ENCODE measurements at regions not wholly inside any gene's neighbourhood (a gene's known extent, or its start where the extent isn't known, plus 50 kb on each side); places are given as distances from the start of the nearest gene placed in this dataset.

DNA sequence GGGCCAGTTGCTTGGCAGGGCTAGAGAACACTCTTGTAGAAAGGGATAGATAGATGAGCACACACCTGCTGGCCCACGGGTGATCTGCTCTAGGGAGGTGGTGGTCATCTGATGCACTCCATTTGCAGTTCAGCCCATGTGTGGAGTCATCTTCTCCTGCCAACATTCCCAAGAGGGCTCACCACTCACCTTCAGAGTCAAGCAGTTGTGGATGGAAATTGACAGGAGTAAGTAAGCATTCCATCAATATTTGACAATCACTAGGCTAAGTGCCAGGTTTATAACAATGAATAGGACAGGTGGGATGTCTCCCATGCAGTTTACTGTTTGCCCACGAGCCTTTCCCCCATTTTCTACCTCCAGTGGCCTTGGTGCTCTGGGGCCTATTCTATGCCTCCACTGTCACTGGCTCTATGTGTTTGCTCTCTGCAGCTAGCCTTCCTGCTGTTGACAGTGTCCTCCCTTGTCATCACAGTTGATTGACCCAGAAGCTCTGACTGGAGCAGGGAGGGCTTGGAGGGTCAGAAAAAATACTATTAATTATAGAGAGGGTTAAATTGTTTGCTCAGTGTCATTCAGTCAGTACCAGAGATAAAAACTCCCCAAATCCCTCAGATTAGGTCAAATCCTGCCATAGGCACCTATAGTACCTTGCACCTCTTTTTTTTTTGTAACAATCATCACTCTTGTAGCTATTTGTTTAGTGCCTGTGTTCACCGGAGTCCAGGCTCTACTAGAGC, 134.6 kb upstream of the PZP start (continued):
- TF ChIP-seq ETV6 (CRISPR knock-in tag; conservative IDR thresholded peaks at IDR 0.05) (no peak), JUNB (CRISPR knock-in tag; IDR thresholded peaks at IDR 0.05; ENCODE audit: borderline replicate concordance) (no peak), ZFAT (CRISPR knock-in tag; conservative IDR thresholded peaks at IDR 0.05) (no peak), GPN1 (CRISPR knock-in tag; IDR thresholded peaks at IDR 0.05; ENCODE audit: borderline replicate concordance) (no peak), THAP11 (CRISPR knock-in tag; IDR thresholded peaks at IDR 0.05) (0 out of 2 replicates have a peak, but pooled peaks have one; percentile 17), ZNF792 (CRISPR knock-in tag; IDR thresholded peaks at IDR 0.05) (0 out of 2 replicates have a peak, but pooled peaks have one; percentile 33), GATA4 (IDR thresholded peaks at IDR 0.05; ENCODE audit: borderline replicate concordance, low read depth) (peak; percentile 49; the same call in 1 of the 2 replicates), ZNF484 (CRISPR knock-in tag; IDR thresholded peaks at IDR 0.05; ENCODE audit: borderline replicate concordance, low read depth) (no peak), RXRA (CRISPR knock-in tag; IDR thresholded peaks at IDR 0.05) (peak; percentile 70; the same call in 1 of the 2 replicates), ZFP41 (CRISPR knock-in tag; IDR thresholded peaks at IDR 0.05; ENCODE audit: borderline replicate concordance) (no peak), KMT2B (CRISPR knock-in tag; IDR thresholded peaks at IDR 0.05) (no peak)
- TF ChIP-seq, protein P1, sequence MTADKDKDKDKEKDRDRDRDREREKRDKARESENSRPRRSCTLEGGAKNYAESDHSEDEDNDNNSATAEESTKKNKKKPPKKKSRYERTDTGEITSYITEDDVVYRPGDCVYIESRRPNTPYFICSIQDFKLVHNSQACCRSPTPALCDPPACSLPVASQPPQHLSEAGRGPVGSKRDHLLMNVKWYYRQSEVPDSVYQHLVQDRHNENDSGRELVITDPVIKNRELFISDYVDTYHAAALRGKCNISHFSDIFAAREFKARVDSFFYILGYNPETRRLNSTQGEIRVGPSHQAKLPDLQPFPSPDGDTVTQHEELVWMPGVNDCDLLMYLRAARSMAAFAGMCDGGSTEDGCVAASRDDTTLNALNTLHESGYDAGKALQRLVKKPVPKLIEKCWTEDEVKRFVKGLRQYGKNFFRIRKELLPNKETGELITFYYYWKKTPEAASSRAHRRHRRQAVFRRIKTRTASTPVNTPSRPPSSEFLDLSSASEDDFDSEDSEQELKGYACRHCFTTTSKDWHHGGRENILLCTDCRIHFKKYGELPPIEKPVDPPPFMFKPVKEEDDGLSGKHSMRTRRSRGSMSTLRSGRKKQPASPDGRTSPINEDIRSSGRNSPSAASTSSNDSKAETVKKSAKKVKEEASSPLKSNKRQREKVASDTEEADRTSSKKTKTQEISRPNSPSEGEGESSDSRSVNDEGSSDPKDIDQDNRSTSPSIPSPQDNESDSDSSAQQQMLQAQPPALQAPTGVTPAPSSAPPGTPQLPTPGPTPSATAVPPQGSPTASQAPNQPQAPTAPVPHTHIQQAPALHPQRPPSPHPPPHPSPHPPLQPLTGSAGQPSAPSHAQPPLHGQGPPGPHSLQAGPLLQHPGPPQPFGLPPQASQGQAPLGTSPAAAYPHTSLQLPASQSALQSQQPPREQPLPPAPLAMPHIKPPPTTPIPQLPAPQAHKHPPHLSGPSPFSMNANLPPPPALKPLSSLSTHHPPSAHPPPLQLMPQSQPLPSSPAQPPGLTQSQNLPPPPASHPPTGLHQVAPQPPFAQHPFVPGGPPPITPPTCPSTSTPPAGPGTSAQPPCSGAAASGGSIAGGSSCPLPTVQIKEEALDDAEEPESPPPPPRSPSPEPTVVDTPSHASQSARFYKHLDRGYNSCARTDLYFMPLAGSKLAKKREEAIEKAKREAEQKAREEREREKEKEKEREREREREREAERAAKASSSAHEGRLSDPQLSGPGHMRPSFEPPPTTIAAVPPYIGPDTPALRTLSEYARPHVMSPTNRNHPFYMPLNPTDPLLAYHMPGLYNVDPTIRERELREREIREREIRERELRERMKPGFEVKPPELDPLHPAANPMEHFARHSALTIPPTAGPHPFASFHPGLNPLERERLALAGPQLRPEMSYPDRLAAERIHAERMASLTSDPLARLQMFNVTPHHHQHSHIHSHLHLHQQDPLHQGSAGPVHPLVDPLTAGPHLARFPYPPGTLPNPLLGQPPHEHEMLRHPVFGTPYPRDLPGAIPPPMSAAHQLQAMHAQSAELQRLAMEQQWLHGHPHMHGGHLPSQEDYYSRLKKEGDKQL (CRISPR knock-in tag; IDR thresholded peaks at IDR 0.05; ENCODE audit: low read depth) = peak; percentile 50; the same call in 1 of the 2 replicates
- TF ChIP-seq, protein P2, sequence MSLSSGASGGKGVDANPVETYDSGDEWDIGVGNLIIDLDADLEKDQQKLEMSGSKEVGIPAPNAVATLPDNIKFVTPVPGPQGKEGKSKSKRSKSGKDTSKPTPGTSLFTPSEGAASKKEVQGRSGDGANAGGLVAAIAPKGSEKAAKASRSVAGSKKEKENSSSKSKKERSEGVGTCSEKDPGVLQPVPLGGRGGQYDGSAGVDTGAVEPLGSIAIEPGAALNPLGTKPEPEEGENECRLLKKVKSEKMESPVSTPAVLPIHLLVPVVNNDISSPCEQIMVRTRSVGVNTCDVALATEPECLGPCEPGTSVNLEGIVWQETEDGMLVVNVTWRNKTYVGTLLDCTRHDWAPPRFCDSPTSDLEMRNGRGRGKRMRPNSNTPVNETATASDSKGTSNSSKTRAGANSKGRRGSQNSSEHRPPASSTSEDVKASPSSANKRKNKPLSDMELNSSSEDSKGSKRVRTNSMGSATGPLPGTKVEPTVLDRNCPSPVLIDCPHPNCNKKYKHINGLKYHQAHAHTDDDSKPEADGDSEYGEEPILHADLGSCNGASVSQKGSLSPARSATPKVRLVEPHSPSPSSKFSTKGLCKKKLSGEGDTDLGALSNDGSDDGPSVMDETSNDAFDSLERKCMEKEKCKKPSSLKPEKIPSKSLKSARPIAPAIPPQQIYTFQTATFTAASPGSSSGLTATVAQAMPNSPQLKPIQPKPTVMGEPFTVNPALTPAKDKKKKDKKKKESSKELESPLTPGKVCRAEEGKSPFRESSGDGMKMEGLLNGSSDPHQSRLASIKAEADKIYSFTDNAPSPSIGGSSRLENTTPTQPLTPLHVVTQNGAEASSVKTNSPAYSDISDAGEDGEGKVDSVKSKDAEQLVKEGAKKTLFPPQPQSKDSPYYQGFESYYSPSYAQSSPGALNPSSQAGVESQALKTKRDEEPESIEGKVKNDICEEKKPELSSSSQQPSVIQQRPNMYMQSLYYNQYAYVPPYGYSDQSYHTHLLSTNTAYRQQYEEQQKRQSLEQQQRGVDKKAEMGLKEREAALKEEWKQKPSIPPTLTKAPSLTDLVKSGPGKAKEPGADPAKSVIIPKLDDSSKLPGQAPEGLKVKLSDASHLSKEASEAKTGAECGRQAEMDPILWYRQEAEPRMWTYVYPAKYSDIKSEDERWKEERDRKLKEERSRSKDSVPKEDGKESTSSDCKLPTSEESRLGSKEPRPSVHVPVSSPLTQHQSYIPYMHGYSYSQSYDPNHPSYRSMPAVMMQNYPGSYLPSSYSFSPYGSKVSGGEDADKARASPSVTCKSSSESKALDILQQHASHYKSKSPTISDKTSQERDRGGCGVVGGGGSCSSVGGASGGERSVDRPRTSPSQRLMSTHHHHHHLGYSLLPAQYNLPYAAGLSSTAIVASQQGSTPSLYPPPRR (CRISPR knock-in tag; IDR thresholded peaks at IDR 0.05; ENCODE audit: borderline replicate concordance) = peak; percentile 75
- TF ChIP-seq, protein P3, sequence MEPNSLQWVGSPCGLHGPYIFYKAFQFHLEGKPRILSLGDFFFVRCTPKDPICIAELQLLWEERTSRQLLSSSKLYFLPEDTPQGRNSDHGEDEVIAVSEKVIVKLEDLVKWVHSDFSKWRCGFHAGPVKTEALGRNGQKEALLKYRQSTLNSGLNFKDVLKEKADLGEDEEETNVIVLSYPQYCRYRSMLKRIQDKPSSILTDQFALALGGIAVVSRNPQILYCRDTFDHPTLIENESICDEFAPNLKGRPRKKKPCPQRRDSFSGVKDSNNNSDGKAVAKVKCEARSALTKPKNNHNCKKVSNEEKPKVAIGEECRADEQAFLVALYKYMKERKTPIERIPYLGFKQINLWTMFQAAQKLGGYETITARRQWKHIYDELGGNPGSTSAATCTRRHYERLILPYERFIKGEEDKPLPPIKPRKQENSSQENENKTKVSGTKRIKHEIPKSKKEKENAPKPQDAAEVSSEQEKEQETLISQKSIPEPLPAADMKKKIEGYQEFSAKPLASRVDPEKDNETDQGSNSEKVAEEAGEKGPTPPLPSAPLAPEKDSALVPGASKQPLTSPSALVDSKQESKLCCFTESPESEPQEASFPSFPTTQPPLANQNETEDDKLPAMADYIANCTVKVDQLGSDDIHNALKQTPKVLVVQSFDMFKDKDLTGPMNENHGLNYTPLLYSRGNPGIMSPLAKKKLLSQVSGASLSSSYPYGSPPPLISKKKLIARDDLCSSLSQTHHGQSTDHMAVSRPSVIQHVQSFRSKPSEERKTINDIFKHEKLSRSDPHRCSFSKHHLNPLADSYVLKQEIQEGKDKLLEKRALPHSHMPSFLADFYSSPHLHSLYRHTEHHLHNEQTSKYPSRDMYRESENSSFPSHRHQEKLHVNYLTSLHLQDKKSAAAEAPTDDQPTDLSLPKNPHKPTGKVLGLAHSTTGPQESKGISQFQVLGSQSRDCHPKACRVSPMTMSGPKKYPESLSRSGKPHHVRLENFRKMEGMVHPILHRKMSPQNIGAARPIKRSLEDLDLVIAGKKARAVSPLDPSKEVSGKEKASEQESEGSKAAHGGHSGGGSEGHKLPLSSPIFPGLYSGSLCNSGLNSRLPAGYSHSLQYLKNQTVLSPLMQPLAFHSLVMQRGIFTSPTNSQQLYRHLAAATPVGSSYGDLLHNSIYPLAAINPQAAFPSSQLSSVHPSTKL (CRISPR knock-in tag; IDR thresholded peaks at IDR 0.05) = peak; percentile 91
